Endodermal cell (in vitro differentiated cells): ENCODE measurements at regions not wholly inside any gene's neighbourhood (a gene's known extent, or its start where the extent isn't known, plus 50 kb on each side); places are given as distances from the start of the nearest gene placed in this dataset.

Experiments
- DNase-seq: peaks from one replicate; pipeline ENCODE4 v3.0.0-alpha.2; 2017
- H3K27ac ChIP-seq: 2 replicates; pipeline ENCODE4 v1.5.1; 2013; ENCODE audit warnings: mild to moderate bottlenecking, low read depth, low read length, moderate library complexity
- H3K27me3 ChIP-seq: 2 replicates; pipeline ENCODE4 v1.6.1; 2013; ENCODE audit warnings: mild to moderate bottlenecking, low read length, moderate library complexity; ENCODE audit not compliant: insufficient read depth, control insufficient read depth, poor library complexity, severe bottlenecking
- H3K36me3 ChIP-seq: 2 replicates; pipeline ENCODE4 v1.7.0; 2013; ENCODE audit warnings: mild to moderate bottlenecking, low read length, moderate library complexity; ENCODE audit not compliant: control insufficient read depth, insufficient read depth
- H3K4me1 ChIP-seq: one replicate; pipeline ENCODE4 v1.7.0; 2013; ENCODE audit warnings: low read length; ENCODE audit not compliant: control insufficient read depth, insufficient read depth
- H3K4me3 ChIP-seq: 2 replicates; pipeline ENCODE4 v1.5.1; 2013; ENCODE audit warnings: mild to moderate bottlenecking, low read length, moderate library complexity
- H3K9ac ChIP-seq: 2 replicates; pipeline ENCODE4 v1.6.1; 2013; ENCODE audit warnings: mild to moderate bottlenecking, low read length, moderate library complexity; ENCODE audit not compliant: poor library complexity, severe bottlenecking; ENCODE audit errors: extremely low read depth
- H3K9me3 ChIP-seq: 2 replicates; pipeline ENCODE4 v1.6.1; 2013; ENCODE audit warnings: mild to moderate bottlenecking, low read length, moderate library complexity; ENCODE audit not compliant: control insufficient read depth
- H3K27ac Mint-ChIP-seq: 2 replicates; pipeline ENCODE4 v1.8.0; 2020; ENCODE audit warnings: mixed read lengths
- H3K27me3 Mint-ChIP-seq: 2 replicates; pipeline ENCODE4 v1.8.0; 2021; ENCODE audit warnings: mild to moderate bottlenecking, mixed read lengths; ENCODE audit not compliant: insufficient read depth
- H3K36me3 Mint-ChIP-seq: 2 replicates; pipeline ENCODE4 v1.8.0; 2020; ENCODE audit warnings: low read depth, mixed read lengths
- H3K4me1 Mint-ChIP-seq: 2 replicates; pipeline ENCODE4 v1.8.0; 2020; ENCODE audit warnings: mixed read lengths
- H3K4me3 Mint-ChIP-seq: 2 replicates; pipeline ENCODE4 v1.8.0; 2020; ENCODE audit warnings: mild to moderate bottlenecking, moderate library complexity, mixed read lengths
- H3K9me3 Mint-ChIP-seq: 2 replicates; pipeline ENCODE4 v1.8.0; 2020; ENCODE audit warnings: mild to moderate bottlenecking, mixed read lengths
- CTCF ChIP-seq: fragments of 200-600 bp; sonication (generic); conservative IDR thresholded peaks from 2 replicates; pipeline ENCODE4 v1.5.0; 2021; ENCODE audit warnings: antibody characterized with exemption, mild to moderate bottlenecking
- WGBS, 2 experiments: methylation state at CpG; one replicate each; pipeline versions ENCODE4 v1.1.5 to v1.1.7; 2013; ENCODE audit warnings: missing lambda C conversion rate in 2 of 2, mixed read lengths in 1 of 2; ENCODE audit not compliant: insufficient coverage in 1 of 2, insufficient read length in 1 of 2; 5-methylcytosine and 5-hydroxymethylcytosine counted together

DNA sequence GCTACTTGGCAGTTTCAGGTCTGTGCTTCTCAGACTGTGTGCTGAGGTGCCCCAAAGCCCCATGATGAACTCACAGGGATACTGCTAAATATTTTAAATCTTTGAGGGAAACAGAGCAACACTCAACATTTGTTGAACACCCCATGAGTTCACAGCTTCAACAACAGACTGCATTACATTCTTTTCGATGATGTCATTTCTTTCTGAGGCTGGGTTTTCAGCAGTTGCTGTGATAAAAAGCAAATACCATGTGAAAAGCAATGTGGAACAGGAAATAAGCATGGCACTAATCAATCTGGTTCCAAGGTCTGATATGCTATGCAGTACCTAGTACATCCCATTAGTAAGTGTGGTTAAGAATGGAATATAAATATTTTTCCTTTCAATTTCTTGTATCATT, 82.7 kb downstream of the RPL27A start:
- no peak overlapping the region for H3K27ac ChIP-seq
- WGBS, 2 experiments: 96 to 100% methylated on average over 1 of the region's 1 CpG
- no peak overlapping the region for H3K4me3 Mint-ChIP-seq

GRCh38 chr11:8766043-8766987, 83.7 kb downstream of the RPL27A start:
- DNase-seq: peak; percentile 70
- Histone ChIP-seq H3K9ac (no peak overlapping the region), H3K4me3 (no peak overlapping the region)

More for the DNA sequence above, 82.7 kb downstream of the RPL27A start:
- Mint-ChIP-seq H3K36me3 (peaks cover 3% of the 10 kb centered on the region), H3K4me1 (peaks cover 35% of the 10 kb centered on the region), H3K27ac (peak overlapping the region; percentile 91), H3K9me3 (no peaks in the 10 kb centered on the region), H3K27me3 (no peaks in the 10 kb centered on the region)
- H3K9me3 ChIP-seq: no peaks in the 10 kb centered on the region
- H3K4me3 ChIP-seq: no peak overlapping the region
- no peak overlapping the region for H3K9ac ChIP-seq
- no peaks in the 10 kb centered on the region for H3K27me3 ChIP-seq
- H3K4me1 ChIP-seq: peaks cover 14% of the 10 kb centered on the region
- H3K36me3 ChIP-seq: peaks cover 52% of the 10 kb centered on the region
- no peak for TF ChIP-seq CTCF
- peak; percentile 39 for DNase-seq

DNA sequence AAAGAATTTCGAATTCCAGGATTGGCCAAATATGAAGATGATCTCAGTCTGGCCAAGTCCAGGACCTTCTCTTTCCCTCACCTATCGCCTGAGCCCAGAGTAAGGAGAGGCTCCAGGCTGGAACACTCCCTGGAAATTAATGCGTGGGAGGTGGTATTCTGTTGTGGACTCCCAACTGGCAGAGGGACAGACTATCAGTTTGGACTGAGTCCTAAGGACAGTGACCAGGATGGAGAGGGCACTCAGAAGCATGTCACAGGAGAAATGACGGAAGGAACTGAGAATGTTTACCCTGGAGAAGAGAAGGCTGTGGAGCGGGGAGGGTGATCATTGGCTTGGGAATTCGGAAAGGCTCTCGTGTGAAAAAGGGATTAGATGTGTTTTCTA, 84.4 kb downstream of the RPL27A start:
- Histone ChIP-seq H3K27ac (no peak overlapping the region), H3K9me3 (no peaks in the 10 kb centered on the region), H3K4me1 (peaks cover 14% of the 10 kb centered on the region), H3K36me3 (peaks cover 61% of the 10 kb centered on the region), H3K9ac (no peak overlapping the region), H3K4me3 (no peak overlapping the region), H3K27me3 (no peaks in the 10 kb centered on the region)
- Mint-ChIP-seq H3K36me3 (peaks cover 3% of the 10 kb centered on the region), H3K4me1 (peaks cover 39% of the 10 kb centered on the region), H3K9me3 (no peaks in the 10 kb centered on the region), H3K27me3 (no peaks in the 10 kb centered on the region), H3K4me3 (no peak overlapping the region), H3K27ac (peak overlapping the region; percentile 4)
- peak; percentile 48 for DNase-seq
- no peak for TF ChIP-seq CTCF
- 84 to 97% methylated on average over 6 to 7 of the region's 7 CpGs for WGBS, 2 experiments

More at GRCh38 chr11:8766043-8766987, 83.7 kb downstream of the RPL27A start:
- Histone ChIP-seq H3K27ac (peak overlapping the region; percentile 50), H3K36me3 (peaks cover 56% of the 10 kb centered on the region), H3K27me3 (no peaks in the 10 kb centered on the region), H3K9me3 (no peaks in the 10 kb centered on the region), H3K4me1 (peaks cover 14% of the 10 kb centered on the region)
- H3K27me3 Mint-ChIP-seq: no peaks in the 10 kb centered on the region
- H3K36me3 Mint-ChIP-seq: peaks cover 3% of the 10 kb centered on the region
- whole genome bisulfite sequencing, 2 experiments: 69 to 71% methylated on average over 6 to 8 of the region's 8 CpGs
- H3K4me3 Mint-ChIP-seq: no peak overlapping the region
- H3K27ac Mint-ChIP-seq: peak overlapping the region; percentile 76
- H3K4me1 Mint-ChIP-seq: peaks cover 35% of the 10 kb centered on the region
- no peaks in the 10 kb centered on the region for H3K9me3 Mint-ChIP-seq
- TF ChIP-seq CTCF: peak; percentile 60
